ENCODE measurements at regions not wholly inside any gene's neighbourhood (a gene's known extent, or its start where the extent isn't known, plus 50 kb on each side); places are given as distances from the start of the nearest gene placed in this dataset.

- Histone ChIP-seq H3K79me2 (ENCODE audit: insufficient read depth, low read length) (no peaks in the 10 kb centered on the region), H3K27ac (ENCODE audit: low read depth, low read length) (no peak overlapping the region), H3K36me3 (ENCODE audit: low read length) (no peaks in the 10 kb centered on the region), H3K27me3 (ENCODE audit: low read length) (no peaks in the 10 kb centered on the region), H3K4me2 (ENCODE audit: low read depth, low read length, poor library complexity, severe bottlenecking) (no peak overlapping the region), H3K9ac (ENCODE audit: low read length) (no peak overlapping the region), H3K9me2 (replicated peaks; ENCODE audit: insufficient read depth, low read length) (no peaks in the 10 kb centered on the region), H3K9me3 (ENCODE audit: insufficient read depth, low read length) (no peaks in the 10 kb centered on the region), H4K20me1 (ENCODE audit: low read depth, low read length) (no peaks in the 10 kb centered on the region), H2AFZ (ENCODE audit: low read depth, low read length, severe bottlenecking) (no peak overlapping the region), H3K4me3 (ENCODE audit: insufficient read depth, low read length, poor library complexity, severe bottlenecking) (no peak overlapping the region), H3F3A (ENCODE audit: insufficient read depth) (no peaks in the 10 kb centered on the region)
- TF ChIP-seq CTCF (IDR thresholded peaks at IDR 0.05; ENCODE audit: insufficient read depth, low read length, poor library complexity, severe bottlenecking) (no peak), EZH2phosphoT487 (conservative IDR thresholded peaks at IDR 0.05; ENCODE audit: low read length) (no peak)
These were observed 126.3 kb downstream of the AASDH start for GRCh38 chr4:56261027-56261426.

DNA sequence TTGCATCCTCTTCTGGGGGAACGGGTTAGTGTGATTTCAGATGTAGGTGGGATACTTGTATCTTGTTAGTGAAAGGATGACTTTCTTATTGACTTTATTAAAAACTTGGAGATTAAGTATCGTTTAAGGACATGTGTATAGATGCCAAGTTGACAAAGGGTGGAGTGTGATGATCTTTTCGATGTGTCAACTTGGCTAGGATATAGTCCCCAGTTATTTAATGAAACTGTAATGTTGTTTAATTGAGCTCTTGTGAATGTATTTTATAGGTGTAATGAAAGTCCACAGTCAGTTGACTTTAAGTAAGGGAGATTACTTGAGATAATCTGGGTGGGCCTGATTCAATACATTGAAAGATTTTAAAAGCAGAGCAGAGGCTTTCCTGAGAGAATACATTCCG, 127.0 kb downstream of the AASDH start:
- no peaks in the 10 kb centered on the region for H4K20me1 ChIP-seq (ENCODE audit: low read depth, low read length)
- TF ChIP-seq CTCF (IDR thresholded peaks at IDR 0.05; ENCODE audit: insufficient read depth, low read length, poor library complexity, severe bottlenecking) = no peak
- TF ChIP-seq EZH2phosphoT487 (conservative IDR thresholded peaks at IDR 0.05; ENCODE audit: low read length) = no peak
- H2AFZ ChIP-seq (ENCODE audit: low read depth, low read length, severe bottlenecking) = no peak overlapping the region
- no peaks in the 10 kb centered on the region for H3K27me3 ChIP-seq (ENCODE audit: low read length)
- no peak overlapping the region for H3K27ac ChIP-seq (ENCODE audit: low read depth, low read length)
- no peaks in the 10 kb centered on the region for H3K9me2 ChIP-seq (replicated peaks; ENCODE audit: insufficient read depth, low read length)
- H3K79me2 ChIP-seq (ENCODE audit: insufficient read depth, low read length) = no peaks in the 10 kb centered on the region
- no peaks in the 10 kb centered on the region for H3F3A ChIP-seq (ENCODE audit: insufficient read depth)
- H3K4me3 ChIP-seq (ENCODE audit: insufficient read depth, low read length, poor library complexity, severe bottlenecking) = no peak overlapping the region
- no peak overlapping the region for H3K4me2 ChIP-seq (ENCODE audit: low read depth, low read length, poor library complexity, severe bottlenecking)
- H3K9ac ChIP-seq (ENCODE audit: low read length) = no peak overlapping the region
- no peaks in the 10 kb centered on the region for H3K9me3 ChIP-seq (ENCODE audit: insufficient read depth, low read length)
- no peaks in the 10 kb centered on the region for H3K36me3 ChIP-seq (ENCODE audit: low read length)

- no peak for TF ChIP-seq CTCF (IDR thresholded peaks at IDR 0.05; ENCODE audit: insufficient read depth, low read length, poor library complexity, severe bottlenecking)
- no peak for TF ChIP-seq EZH2phosphoT487 (conservative IDR thresholded peaks at IDR 0.05; ENCODE audit: low read length)
- H3K36me3 ChIP-seq (ENCODE audit: low read length) = no peaks in the 10 kb centered on the region
- no peak overlapping the region for H3K4me3 ChIP-seq (ENCODE audit: insufficient read depth, low read length, poor library complexity, severe bottlenecking)
- no peak overlapping the region for H3K27ac ChIP-seq (ENCODE audit: low read depth, low read length)
- no peaks in the 10 kb centered on the region for H3K27me3 ChIP-seq (ENCODE audit: low read length)
- H2AFZ ChIP-seq (ENCODE audit: low read depth, low read length, severe bottlenecking) = no peak overlapping the region
- H3K79me2 ChIP-seq (ENCODE audit: insufficient read depth, low read length) = no peaks in the 10 kb centered on the region
- H3K9ac ChIP-seq (ENCODE audit: low read length) = no peak overlapping the region
- H3K4me2 ChIP-seq (ENCODE audit: low read depth, low read length, poor library complexity, severe bottlenecking) = no peak overlapping the region
- H3K9me2 ChIP-seq (replicated peaks; ENCODE audit: insufficient read depth, low read length) = no peaks in the 10 kb centered on the region
- H4K20me1 ChIP-seq (ENCODE audit: low read depth, low read length) = no peaks in the 10 kb centered on the region
- H3F3A ChIP-seq (ENCODE audit: insufficient read depth) = no peaks in the 10 kb centered on the region
- H3K9me3 ChIP-seq (ENCODE audit: insufficient read depth, low read length) = no peaks in the 10 kb centered on the region
These were observed 127.6 kb downstream of the AASDH start for GRCh38 chr4:56259655-56260054.

GRCh38 chr4:56255820-56256219, 131.5 kb downstream of the AASDH start:
- Histone ChIP-seq H3K36me3 (ENCODE audit: low read length) (no peaks in the 10 kb centered on the region), H4K20me1 (ENCODE audit: low read depth, low read length) (no peaks in the 10 kb centered on the region), H2AFZ (ENCODE audit: low read depth, low read length, severe bottlenecking) (no peak overlapping the region), H3K4me3 (ENCODE audit: insufficient read depth, low read length, poor library complexity, severe bottlenecking) (no peak overlapping the region), H3K9ac (ENCODE audit: low read length) (no peak overlapping the region), H3K27ac (ENCODE audit: low read depth, low read length) (no peak overlapping the region), H3K27me3 (ENCODE audit: low read length) (no peaks in the 10 kb centered on the region), H3K9me3 (ENCODE audit: insufficient read depth, low read length) (no peaks in the 10 kb centered on the region), H3K9me2 (replicated peaks; ENCODE audit: insufficient read depth, low read length) (no peaks in the 10 kb centered on the region), H3K4me2 (ENCODE audit: low read depth, low read length, poor library complexity, severe bottlenecking) (no peak overlapping the region), H3F3A (ENCODE audit: insufficient read depth) (no peaks in the 10 kb centered on the region), H3K79me2 (ENCODE audit: insufficient read depth, low read length) (no peaks in the 10 kb centered on the region)
- TF ChIP-seq CTCF (IDR thresholded peaks at IDR 0.05; ENCODE audit: insufficient read depth, low read length, poor library complexity, severe bottlenecking) = no peak
- TF ChIP-seq EZH2phosphoT487 (conservative IDR thresholded peaks at IDR 0.05; ENCODE audit: low read length) = no peak
